Left hindlimb (tissue), 1 donor: ENCODE measurements at regions not wholly inside any gene's neighbourhood (a gene's known extent, or its start where the extent isn't known, plus 50 kb on each side); places are given as distances from the start of the nearest gene placed in this dataset.

Experiments
- DNase-seq: peaks from one replicate; pipeline ENCODE4 v3.0.0-alpha.2; 2018

- DNase-seq, result no peak
Observed at GRCh38 chr13:104766319-104766718, 1700.1 kb upstream of the SLC10A2 start.

- no peak for DNase-seq
Observed at GRCh38 chr13:104764600-104764999, 1698.4 kb upstream of the SLC10A2 start.

GRCh38 chr13:104759069-104759468 is 1692.9 kb upstream of the SLC10A2 start:
- DNase-seq, result no peak

GRCh38 chr13:104757712-104758111 is 1691.5 kb upstream of the SLC10A2 start:
- DNase-seq, result no peak

DNA sequence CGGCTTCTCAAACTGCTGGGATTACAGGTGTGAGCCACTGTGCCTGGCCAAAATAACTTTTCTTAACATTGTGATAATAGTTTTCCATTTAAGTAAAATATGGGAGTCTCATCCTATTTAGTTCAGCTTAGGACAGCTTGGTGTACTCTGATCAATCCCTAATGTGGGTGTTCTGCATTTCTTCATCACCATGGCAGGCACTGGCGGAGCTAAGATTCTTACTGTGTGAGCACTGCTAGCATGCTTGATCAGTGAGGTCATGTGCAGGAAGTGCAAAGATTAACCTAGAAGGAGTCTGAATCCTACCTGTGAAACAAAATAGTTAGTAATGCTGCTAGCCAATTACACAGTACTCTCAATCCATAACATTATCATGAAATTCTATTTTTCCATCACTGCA is 1684.2 kb upstream of the SLC10A2 start:
- DNase-seq, result no peak

- DNase-seq, result no peak
Observed at GRCh38 chr13:104740641-104741222, 1674.5 kb upstream of the SLC10A2 start.

DNA sequence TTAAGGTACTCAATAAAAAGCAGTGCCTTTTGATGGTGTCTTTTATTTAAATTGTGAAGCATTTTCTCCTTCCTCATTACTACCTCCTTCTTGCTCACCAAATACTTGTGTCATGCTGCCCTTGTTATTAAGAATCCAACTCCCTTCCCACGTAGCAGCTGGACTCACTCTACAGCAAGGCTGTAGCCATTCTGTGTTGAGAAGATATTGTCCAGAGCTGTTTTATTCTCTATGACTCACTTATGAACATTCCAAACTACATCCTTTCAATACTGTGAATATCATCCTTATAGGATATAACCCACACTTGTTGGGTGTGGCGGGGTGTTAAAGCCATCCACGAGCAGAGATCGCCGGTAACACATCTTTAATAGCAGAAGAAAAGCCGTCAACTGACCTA is 1671.5 kb upstream of the SLC10A2 start:
- DNase-seq, result no peak

- DNase-seq, result no peak
Observed at GRCh38 chr13:104733427-104733826, 1667.2 kb upstream of the SLC10A2 start.

GRCh38 chr13:104715111-104715510 is 1648.9 kb upstream of the SLC10A2 start:
- no peak for DNase-seq

GRCh38 chr13:104705031-104705750 is 1639.0 kb upstream of the SLC10A2 start:
- DNase-seq, result no peak

GRCh38 chr13:104701591-104701990 is 1635.4 kb upstream of the SLC10A2 start:
- DNase-seq, result no peak

DNA sequence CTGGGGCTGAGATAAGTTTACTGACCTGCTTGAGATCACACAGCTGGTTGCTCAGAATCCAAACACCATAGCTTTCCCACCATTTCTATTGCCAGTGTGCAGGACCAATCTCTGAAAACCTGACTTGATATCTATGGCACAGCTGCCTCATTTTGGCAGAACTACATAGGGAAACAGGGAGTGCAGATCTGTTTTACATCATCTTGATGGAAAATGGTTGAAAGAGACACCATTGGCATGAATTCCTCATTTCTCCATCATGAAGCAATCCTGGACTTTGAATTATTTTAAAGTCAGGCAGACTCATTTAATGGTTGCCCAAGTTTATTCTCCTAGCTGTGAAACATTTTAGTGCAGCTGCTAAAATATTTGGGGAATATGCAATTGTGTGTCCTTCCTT is 1628.2 kb upstream of the SLC10A2 start:
- no peak for DNase-seq

GRCh38 chr13:104693126-104693525 is 1626.9 kb upstream of the SLC10A2 start:
- no peak for DNase-seq

DNA sequence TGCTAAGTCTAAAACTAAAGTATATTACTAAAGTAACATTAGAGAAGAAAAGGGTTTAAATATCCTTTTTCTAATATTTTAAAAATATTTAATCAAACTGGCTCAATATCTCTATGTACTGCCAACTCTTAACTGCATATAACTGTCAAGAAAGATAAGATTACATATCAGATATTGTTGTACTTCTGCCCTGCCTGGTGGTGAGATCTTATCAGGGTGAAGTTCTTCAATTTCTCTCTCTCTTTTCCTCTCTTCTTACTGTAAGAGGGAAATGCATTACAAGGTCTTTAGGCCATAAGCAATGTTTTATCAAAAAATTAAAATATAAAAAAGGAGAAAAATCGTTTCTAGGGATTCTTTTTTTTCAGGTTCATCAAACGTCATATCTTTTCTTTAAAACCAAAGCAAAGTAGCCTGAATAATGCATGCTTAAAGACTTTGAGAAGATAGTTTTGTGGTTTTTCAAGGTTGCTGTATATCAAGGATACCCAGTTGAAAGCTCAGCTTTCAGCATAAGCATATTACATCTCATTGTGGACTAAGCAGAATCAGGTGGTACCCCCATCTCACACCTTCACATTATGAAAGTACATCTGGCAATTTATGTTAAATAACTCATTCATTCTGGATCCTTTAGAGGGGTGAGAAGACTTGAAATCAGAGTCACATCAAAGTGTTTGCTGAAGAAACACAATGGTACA is 1625.7 kb upstream of the SLC10A2 start:
- DNase-seq, result no peak

DNA sequence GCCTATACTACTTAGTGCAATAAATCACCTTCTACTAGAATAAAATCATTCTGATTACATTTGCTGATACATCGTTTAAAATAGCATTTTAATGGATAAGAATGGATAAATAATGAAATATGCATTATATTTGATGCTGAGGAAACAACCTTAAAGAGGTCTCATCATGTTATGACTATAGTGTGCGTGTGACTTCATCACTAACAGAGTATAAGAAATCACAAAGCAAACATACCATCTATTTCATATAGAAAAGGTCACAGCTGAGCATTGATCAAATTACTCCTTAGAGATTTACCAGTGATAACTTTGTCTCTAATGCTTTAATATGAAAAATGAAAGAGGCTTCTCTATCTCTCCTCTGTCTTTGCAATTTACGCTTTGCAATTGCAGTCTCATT is 1620.3 kb upstream of the SLC10A2 start:
- no peak for DNase-seq

GRCh38 chr13:104683789-104684188 is 1617.6 kb upstream of the SLC10A2 start:
- DNase-seq, result no peak

- DNase-seq, result no peak
Observed at GRCh38 chr13:104678161-104678560, 1611.9 kb upstream of the SLC10A2 start.

DNA sequence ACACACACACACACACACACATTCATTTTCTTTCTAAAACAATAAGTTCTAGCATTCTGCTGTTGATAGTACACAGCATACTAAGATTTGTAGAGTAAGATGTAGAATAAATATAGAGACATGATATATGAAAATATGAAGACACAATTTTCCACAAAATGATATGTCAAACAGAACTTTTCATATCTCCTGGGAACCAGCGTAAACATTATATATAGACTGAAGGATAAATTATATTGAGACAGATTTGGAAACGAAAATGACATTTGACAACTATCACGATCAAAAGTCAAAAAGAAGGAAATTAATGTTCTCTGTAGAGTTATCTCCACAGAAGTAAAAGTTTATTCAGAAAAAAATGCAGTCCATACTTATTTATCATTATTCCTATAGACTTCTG is 1605.7 kb upstream of the SLC10A2 start:
- no peak for DNase-seq

DNA sequence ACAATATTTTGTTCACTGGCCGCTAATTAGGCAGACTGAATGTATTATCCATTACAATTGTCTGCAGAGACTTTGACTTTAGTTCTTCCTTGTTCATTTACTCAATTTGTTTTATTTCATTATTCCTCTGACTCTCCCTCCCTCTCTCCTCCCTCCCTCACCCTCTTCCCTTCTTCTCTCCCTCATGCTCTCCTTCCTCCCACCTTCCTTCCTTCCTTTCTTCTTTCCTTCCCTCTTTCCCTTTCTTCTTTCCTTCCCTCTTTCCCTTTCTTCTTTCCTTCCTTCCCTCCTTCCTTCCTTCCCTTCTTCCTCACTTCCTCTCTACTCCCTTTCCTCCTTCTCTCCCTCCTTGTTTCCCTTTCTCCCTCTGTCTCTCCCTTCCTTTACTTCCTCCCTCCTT is 1591.0 kb upstream of the SLC10A2 start:
- no peak for DNase-seq

GRCh38 chr13:104650431-104650830 is 1584.2 kb upstream of the SLC10A2 start:
- no peak for DNase-seq

DNA sequence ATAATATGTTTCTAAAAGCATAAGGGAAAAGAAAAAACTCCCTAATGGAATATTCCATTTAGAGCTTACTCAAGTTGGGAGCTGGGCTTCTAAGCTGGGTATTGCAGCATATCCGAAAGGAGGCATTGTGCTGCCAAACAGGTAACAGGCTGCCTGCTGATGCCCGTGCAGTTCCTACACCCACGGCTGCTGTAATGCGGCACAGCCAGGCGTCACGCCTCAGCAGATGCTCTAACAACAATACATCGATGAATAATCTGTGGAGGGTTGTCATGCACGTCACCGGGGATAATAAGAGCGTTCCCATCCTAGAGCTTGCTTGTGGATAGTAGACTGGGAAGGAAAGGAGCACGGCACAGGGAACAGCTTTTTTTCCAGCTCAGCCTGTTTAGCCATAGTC is 1582.1 kb upstream of the SLC10A2 start:
- DNase-seq, result no peak

DNA sequence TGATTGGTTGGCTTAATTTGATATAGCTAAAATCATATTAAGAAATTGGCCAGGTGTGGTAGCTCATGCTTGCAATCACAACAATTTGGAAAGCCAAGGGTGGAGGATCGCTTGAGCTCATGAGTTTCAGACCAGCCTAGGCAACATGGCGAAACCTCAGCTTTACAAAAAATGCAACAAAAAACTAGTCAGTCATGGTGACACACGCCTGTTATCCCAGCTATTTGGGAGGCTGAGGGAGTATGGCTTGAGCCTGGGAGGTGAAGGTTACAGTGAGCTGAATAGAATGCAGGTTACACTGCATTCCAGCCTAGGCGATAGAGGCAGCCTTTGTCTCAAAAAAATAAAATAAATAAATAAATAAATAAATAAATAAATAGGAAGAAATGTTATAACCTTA is 1579.6 kb upstream of the SLC10A2 start:
- DNase-seq, result no peak

DNA sequence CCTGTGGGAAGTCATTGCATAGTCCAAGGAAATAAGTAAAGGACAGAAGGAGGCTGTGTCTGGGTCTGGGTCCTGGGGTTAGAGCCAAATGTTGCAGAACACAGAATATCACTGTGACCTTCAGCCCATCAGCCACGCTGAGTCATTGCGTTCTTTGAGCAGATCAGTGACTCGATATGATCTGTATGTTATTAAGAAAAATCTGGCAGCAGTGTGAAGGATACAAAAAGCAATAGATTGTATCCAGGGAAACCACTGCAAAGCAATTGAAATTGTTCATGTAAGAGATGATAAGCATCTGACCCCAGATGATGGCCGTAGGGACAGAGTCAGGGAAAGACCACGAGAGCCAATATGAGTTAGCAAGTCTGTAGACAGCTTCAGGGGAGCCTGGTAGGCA is 1575.1 kb upstream of the SLC10A2 start:
- no peak for DNase-seq

DNA sequence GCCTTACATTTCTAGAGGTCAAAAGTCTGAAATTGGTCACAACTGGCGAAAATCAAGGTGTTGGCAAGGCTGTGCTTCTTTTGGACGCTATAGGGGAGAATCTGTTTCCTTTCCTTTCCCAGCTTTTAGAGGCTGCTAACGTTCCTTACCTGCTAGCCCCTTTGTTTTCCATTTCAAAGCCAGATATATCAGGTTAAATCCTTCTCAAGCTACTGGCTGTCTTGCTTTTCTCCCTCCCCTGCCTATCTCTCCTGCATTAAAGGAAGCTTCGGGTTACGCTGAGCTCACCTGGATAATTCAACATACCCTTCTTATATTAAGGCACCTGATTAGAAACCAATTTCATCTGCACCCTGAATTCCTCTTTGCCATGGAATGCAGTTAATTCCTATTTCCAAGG is 1569.7 kb upstream of the SLC10A2 start:
- DNase-seq, result no peak
